ENCODE measurements at regions not wholly inside any gene's neighbourhood (a gene's known extent, or its start where the extent isn't known, plus 50 kb on each side); places are given as distances from the start of the nearest gene placed in this dataset.
"Not testable (repeated sequence)": the region's sequence is repeated elsewhere in the genome, so short reads cannot be mapped to it uniquely, and the experiment has no call there.

- no peak for DNase-seq
Measured at GRCh38 chr4:116118221-116118620, 967.2 kb downstream of the TRAM1L1 start.

GRCh38 chr4:116112861-116113260 is 972.5 kb downstream of the TRAM1L1 start:
- not testable (repeated sequence) for DNase-seq

GRCh38 chr4:116110713-116111112 is 974.7 kb downstream of the TRAM1L1 start:
- DNase-seq: no peak

GRCh38 chr4:116108606-116109005 is 976.8 kb downstream of the TRAM1L1 start:
- no peak for DNase-seq

GRCh38 chr4:116101321-116101720 is 984.1 kb downstream of the TRAM1L1 start:
- DNase-seq: no peak

- DNase-seq: no peak
Measured at GRCh38 chr4:116099596-116099995, 985.8 kb downstream of the TRAM1L1 start.

- DNase-seq: not testable (repeated sequence)
Measured at GRCh38 chr4:116097353-116097752, 983.9 kb upstream of the NDST4 start.

- no peak for DNase-seq
Measured at GRCh38 chr4:116092961-116093360, 979.5 kb upstream of the NDST4 start.

- DNase-seq: peak; percentile 12
Measured at GRCh38 chr4:116088771-116089170, 975.4 kb upstream of the NDST4 start.

- DNase-seq: no peak
Measured at GRCh38 chr4:116082808-116083366, 969.5 kb upstream of the NDST4 start.

- DNase-seq: no peak
Measured at GRCh38 chr4:116073051-116073450, 959.6 kb upstream of the NDST4 start.

GRCh38 chr4:116070283-116070682 is 956.9 kb upstream of the NDST4 start:
- no peak for DNase-seq

- no peak for DNase-seq
Measured at GRCh38 chr4:116066711-116067245, 953.4 kb upstream of the NDST4 start.

GRCh38 chr4:116064331-116064730 is 950.9 kb upstream of the NDST4 start:
- no peak for DNase-seq

- DNase-seq: peak; percentile 14
Measured at GRCh38 chr4:116059361-116059760, 945.9 kb upstream of the NDST4 start.

GRCh38 chr4:116058129-116058528 is 944.7 kb upstream of the NDST4 start:
- DNase-seq: no peak

- DNase-seq: peak; percentile 20
Measured at GRCh38 chr4:116055857-116056827, 942.7 kb upstream of the NDST4 start.

- DNase-seq: no peak
Measured at GRCh38 chr4:116027311-116027710, 913.9 kb upstream of the NDST4 start.

GRCh38 chr4:116024954-116025708 is 911.7 kb upstream of the NDST4 start:
- peak; percentile 1 for DNase-seq

- DNase-seq: no peak
Measured at GRCh38 chr4:116023049-116023448, 909.6 kb upstream of the NDST4 start.

- DNase-seq: no peak
Measured at GRCh38 chr4:116020141-116020722, 906.8 kb upstream of the NDST4 start.

GRCh38 chr4:116018831-116019230 is 905.4 kb upstream of the NDST4 start:
- DNase-seq: no peak
